NCI-H2171 (cell line): ENCODE measurements at regions not wholly inside any gene's neighbourhood (a gene's known extent, or its start where the extent isn't known, plus 50 kb on each side); places are given as distances from the start of the nearest gene placed in this dataset.
"Not testable (repeated sequence)": the region's sequence is repeated elsewhere in the genome, so short reads cannot be mapped to it uniquely, and the experiment has no call there.

Experiments used
- DNase-seq: peaks from one replicate; lab custom pipeline; 2025; lab: John Stamatoyannopoulos, UW

- no peak for DNase-seq
Measured at GRCh38 chr12:114501474-114501807, 95.5 kb upstream of the TBX5 start.

- no peak for DNase-seq
Measured at GRCh38 chr12:114500775-114501473, 95.0 kb upstream of the TBX5 start.

GRCh38 chr12:114500131-114500530 lies 94.2 kb upstream of the TBX5 start:
- no peak for DNase-seq

DNA sequence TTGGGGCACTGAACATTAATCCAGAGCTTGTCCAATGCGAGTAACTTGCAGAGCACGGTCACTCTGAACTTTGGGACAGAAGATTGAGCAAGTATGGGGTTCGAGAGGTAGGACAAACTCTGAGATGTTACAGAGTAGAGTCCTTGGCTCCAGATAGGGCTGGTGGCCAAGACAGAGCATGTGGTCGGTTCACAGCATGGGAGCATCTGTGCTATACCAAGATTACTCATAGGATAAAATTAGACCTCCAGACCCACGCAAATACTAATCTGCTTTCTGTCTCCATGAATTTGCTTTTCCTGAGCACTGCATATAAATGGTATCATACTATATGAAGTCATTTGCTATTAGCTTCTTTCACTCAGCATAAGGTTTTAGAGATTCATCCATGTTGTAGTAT lies 93.4 kb upstream of the TBX5 start:
- DNase-seq = no peak

- no peak for DNase-seq
Measured at GRCh38 chr12:114491916-114492315, 86.0 kb upstream of the TBX5 start.

DNA sequence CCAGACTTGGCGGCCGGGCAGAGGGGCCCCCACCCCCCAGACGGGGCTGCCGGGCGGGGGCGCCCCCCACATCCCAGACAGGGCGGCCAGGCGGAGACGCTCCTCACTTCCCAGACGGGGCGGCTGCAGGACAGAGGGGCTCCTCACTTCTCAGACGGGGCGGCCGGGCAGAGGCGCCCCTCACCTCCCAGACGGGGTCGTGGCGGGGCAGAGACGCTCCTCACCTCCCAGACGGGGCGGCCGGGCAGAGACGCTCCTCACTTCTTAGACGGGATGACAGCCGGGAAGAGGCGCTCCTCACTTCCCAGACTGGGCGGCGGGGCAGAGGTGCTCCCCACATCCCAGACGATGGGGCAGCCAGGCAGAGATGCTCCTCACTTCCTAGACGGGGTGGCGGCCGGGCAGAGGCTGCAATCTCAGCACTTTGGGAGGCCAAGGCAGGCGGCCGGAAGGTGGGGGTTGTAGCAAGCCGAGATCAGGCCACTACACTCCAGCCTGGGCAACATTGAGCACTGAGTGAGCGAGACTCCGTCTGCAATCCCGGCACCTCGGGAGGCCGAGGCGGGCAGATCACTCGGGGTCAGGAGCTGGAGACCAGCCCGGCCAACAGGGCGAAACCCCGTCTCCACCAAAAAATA lies 79.0 kb upstream of the TBX5 start:
- not testable (repeated sequence) for DNase-seq

DNA sequence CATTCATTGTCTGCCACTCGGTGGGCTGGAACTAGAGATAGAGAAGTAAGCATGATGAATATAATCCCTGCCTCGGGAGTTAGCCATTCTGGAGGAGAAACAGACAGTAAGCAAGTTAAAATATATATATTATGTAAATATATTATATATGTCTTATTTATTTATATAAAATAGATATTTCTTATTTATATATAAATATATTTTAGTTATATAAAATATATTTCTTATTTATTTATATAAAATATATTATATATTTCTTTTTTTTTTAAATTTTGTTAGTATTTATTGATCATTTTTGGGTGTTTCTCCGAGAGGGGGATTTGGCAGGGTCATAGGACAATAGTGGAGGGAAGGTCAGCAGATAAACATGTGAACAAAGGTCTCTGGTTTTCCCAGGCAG lies 78.1 kb upstream of the TBX5 start:
- no peak for DNase-seq

DNA sequence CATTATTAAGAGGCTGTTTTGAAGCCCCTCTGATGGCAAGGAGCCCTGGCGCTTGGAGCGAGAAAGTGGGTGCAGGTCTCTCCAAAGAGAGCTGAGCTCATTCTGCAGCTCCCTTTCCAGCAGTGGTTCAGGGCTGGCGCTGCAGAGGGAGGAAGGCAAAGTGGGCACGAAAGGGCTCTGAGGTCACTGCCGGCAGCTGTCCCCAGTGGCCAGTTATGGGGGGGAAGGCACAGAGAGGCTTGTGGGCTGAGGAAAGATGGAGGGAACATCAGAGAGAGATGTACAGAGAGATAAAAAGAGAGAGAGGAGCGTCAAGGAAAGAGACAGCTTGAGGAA lies 75.2 kb upstream of the TBX5 start:
- DNase-seq = no peak

DNA sequence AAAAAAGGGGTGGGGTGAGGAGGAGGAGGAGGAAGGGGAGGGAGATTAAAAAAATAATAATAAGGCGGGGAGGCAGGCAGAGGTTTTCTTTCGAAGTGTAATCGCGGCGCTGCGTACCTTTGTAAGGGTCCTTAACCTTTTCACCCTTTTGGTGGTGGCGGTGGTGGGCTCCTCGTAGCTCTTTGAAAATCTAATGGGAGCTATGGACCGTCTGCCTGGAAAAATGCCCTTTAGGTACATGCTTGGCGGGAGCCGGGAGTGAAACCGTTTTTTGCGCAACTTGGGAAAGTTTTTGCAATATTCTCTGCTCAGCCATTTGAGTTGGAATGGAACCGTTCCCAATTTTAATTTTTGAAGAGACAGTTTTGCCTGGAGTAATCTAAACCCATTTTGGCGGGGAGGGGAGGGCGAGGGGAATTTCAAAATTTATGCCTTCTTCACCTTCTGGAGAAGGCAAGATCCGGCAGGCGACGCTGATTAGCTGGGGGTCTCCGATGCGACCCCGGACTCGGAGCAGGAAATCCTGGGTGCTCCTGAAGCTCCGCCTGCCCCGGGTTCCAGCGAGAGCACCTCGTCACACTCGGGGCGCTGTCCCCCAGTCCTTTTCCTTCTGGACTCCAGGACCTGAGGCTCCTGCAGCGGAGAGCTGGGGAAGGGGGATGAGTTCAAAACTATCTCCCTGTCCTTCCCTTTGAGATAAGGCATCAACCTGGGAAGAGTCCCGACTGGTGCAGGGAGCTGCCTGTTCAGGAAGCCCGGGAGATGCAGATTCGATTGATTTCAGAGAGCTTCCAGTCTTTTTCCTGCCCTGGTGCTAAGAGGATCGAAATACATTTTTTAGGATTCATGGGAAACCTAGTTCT lies 74.6 kb upstream of the TBX5 start:
- no peak for DNase-seq

DNA sequence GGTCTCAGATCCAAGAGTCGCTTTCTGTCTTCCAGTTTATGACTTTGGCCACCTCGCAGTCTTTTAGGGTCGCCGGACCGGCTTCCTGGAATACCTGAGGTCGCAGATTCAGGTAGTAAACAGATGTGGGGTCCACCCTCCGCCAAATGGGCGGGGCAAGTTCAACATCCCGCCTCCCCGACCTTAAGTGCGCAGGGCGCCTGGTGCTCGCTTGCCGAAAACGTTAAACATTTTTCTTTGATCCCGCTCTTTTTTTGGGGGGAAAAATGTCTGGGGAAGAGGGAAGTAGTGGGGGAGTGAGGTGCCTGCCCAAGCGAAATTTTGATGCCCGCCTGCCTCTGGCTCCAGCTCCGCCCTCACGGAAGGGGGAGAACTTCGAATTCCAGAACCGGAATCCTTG lies 73.9 kb upstream of the TBX5 start:
- no peak for DNase-seq

DNA sequence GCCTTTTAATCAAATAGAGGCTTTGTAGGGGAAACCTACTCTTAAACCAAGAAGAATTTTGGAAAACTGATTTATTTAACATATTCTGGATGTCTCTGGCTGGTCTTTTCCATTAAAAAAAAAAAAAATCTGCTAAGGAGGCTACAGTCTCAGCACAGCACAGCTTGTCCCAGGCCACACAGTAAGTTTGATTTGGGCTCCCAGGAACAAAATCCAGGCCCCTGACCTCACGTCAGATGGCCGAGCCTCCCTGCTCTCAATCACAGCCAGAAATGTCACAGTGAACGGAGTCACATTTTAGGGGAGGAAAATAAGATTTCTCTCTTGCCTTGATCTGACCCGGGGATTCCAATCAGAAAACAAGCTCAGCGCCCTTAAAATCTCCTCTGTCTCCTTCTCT lies 72.9 kb upstream of the TBX5 start:
- DNase-seq = no peak

DNA sequence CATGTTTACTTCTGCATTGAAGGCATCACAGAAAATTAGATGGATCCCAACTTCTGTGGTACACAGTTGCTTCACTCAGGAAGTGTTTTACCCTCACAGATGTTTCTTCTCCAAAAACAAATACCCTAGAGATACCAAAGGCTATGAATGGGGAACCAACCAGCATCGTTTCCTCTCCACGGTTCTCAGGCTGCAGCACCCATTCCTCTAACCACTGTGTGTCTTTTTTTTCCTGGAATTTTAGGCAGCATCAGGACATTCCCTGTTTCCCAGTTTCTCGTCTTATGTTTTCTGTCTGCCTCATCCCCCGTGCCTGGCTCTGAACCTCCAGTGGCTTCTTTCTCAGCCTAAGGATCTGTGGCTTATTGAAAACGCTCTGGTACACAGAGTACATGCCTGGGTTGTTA lies 72.0 kb upstream of the TBX5 start:
- no peak for DNase-seq

- DNase-seq = peak; percentile 15
Measured at GRCh38 chr12:114476159-114476558, 70.2 kb upstream of the TBX5 start.

GRCh38 chr12:114473717-114474116 lies 67.8 kb upstream of the TBX5 start:
- DNase-seq = no peak

DNA sequence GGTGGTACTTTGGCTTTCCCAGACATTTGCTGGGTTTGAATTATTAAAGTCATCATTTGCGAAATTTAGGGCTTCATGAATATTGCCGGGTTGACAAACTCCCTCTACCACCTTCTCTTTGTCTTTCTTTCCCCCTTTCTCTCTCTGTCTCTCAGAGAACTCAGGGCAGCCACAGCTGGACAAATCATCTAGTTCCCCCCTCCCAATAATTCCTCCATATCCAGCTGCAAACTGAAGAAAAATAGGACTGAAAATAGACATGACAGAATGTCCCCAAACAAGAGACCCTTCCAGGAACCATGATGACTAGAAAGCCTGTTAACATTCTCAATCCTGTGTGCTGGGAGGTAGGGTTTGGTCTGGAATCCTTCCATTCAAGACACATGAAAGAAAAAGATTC lies 67.1 kb upstream of the TBX5 start:
- no peak for DNase-seq

GRCh38 chr12:114457620-114458019 lies 51.7 kb upstream of the TBX5 start:
- DNase-seq = no peak
